Endothelial cell of umbilical vein (primary cell): ENCODE measurements at regions not wholly inside any gene's neighbourhood (a gene's known extent, or its start where the extent isn't known, plus 50 kb on each side); places are given as distances from the start of the nearest gene placed in this dataset.

ENCODE experiments used
- BruUV-seq: library from RNA; stranded (reverse); fragments of 400-500 nt; replicated peaks from 2 replicates; lab custom pipeline; 2021; lab: Mats Ljungman, UMichigan
- CTCF ChIA-PET: fragments of 300-600, 350-600 bp; sonication (Branson Sonifier 250); formaldehyde crosslinking; loops from one replicate; lab custom pipeline; 2021; ENCODE audit warnings: antibody characterized with exemption, inconsistent platforms; lab: Charles Lee
- POLR2A ChIA-PET: fragments of 300-600, 350-600 bp; sonication (Branson Sonifier 250); formaldehyde crosslinking; loops from one replicate; lab custom pipeline; 2021; ENCODE audit warnings: antibody characterized with exemption, inconsistent platforms; lab: Charles Lee
- DNase-seq: peaks from one replicate; pipeline ENCODE4 v3.0.0-alpha.2; 2011; ENCODE audit warnings: low read depth, low spot score
- FAIRE-seq: peaks from 2 replicates; lab custom pipeline; 2011; peaks lifted over from hg19 to GRCh38; lab: Jason Lieb, UNC
- H2AFZ ChIP-seq: 2 replicates; pipeline ENCODE4 v1.6.0; 2012; ENCODE audit warnings: low read depth, low read length, control low read depth, inconsistent platforms
- H3K27ac ChIP-seq: 2 replicates; pipeline ENCODE4 v1.5.1; 2011; ENCODE audit warnings: low read depth, mild to moderate bottlenecking, control low read depth, low read length, moderate library complexity; ENCODE audit not compliant: insufficient read depth
- H3K27me3 ChIP-seq, 2 experiments: 2 replicates each; pipeline versions ENCODE4 v1.6.0 to v1.6.1; 2011; ENCODE audit warnings: low read length in 2 of 2, mixed read lengths in 1 of 2; ENCODE audit not compliant: control insufficient read depth in 2 of 2, insufficient read depth in 2 of 2
- H3K36me3 ChIP-seq, 2 experiments: 2 replicates in 1 of 2; 3 replicates in 1 of 2; pipeline ENCODE4 v1.5.1; 2011; ENCODE audit warnings: low read length in 2 of 2, mild to moderate bottlenecking in 1 of 2, moderate library complexity in 1 of 2; ENCODE audit not compliant: control insufficient read depth in 2 of 2, insufficient read depth in 2 of 2; ENCODE audit errors: extremely low read depth in 1 of 2
- H3K4me1 ChIP-seq: 3 replicates; pipeline ENCODE4 v1.5.1; 2011; ENCODE audit warnings: mild to moderate bottlenecking, low read length; ENCODE audit not compliant: control insufficient read depth, insufficient read depth; ENCODE audit errors: extremely low read depth
- H3K4me2 ChIP-seq: 2 replicates; pipeline ENCODE4 v1.6.1; 2011; ENCODE audit warnings: low read length, control low read depth, mixed read lengths; ENCODE audit not compliant: insufficient read depth
- H3K4me3 ChIP-seq, 3 experiments: fragments of 200-600 bp in 1 of 3; sonication (generic), shearing (Covaris generic) in 1 of 3; replicated peaks in 1 of 3; 2 replicates each; pipeline ENCODE4 v1.5.1; 2011 to 2016; ENCODE audit warnings: control low read depth in 3 of 3, low read length in 3 of 3, mild to moderate bottlenecking in 2 of 3, inconsistent platforms in 1 of 3, low read depth in 1 of 3, moderate library complexity in 1 of 3; ENCODE audit not compliant: insufficient read depth in 1 of 3
- H3K79me2 ChIP-seq: 2 replicates; pipeline ENCODE4 v1.6.0; 2012; ENCODE audit warnings: low read length, inconsistent platforms; ENCODE audit not compliant: control insufficient read depth, insufficient read depth
- H3K9ac ChIP-seq: replicated peaks from 2 replicates; pipeline ENCODE3; 2011; ENCODE audit warnings: low read length, control low read depth; ENCODE audit not compliant: insufficient read depth; ENCODE audit errors: extremely low read depth
- H3K9me1 ChIP-seq: replicated peaks from 3 replicates; pipeline ENCODE4 v1.6.0; 2011; ENCODE audit warnings: mild to moderate bottlenecking, low read length; ENCODE audit not compliant: control insufficient read depth, insufficient read depth; ENCODE audit errors: extremely low read depth
- H3K9me3 ChIP-seq: replicated peaks from 2 replicates; pipeline ENCODE4 v1.5.1; 2012; ENCODE audit warnings: low read length, inconsistent platforms; ENCODE audit not compliant: control insufficient read depth, insufficient read depth
- H4K20me1 ChIP-seq: replicated peaks from 2 replicates; pipeline ENCODE3; 2011; ENCODE audit warnings: mild to moderate bottlenecking, low read length; ENCODE audit not compliant: control insufficient read depth, insufficient read depth; ENCODE audit errors: extremely low read depth
- CTCF ChIP-seq, 2 donors: IDR thresholded peaks; 1 replicate in 1 of 2; 2 replicates in 1 of 2; pipeline ENCODE4 v1.5.1; 2011; ENCODE audit warnings: low read length in 2 of 2, mild to moderate bottlenecking in 2 of 2, moderate library complexity in 2 of 2, control low read depth in 1 of 2, inconsistent platforms in 1 of 2, low read depth in 1 of 2; ENCODE audit not compliant: insufficient read depth in 1 of 2; ENCODE audit errors: extremely low read depth in 1 of 2
- EZH2 ChIP-seq: IDR thresholded peaks from 2 replicates; pipeline ENCODE4 v1.6.1; 2012; ENCODE audit warnings: borderline replicate concordance, low read depth, mild to moderate bottlenecking, moderate library complexity, low read length, inconsistent platforms; ENCODE audit not compliant: severe bottlenecking
- FOS ChIP-seq: IDR thresholded peaks from 2 replicates; pipeline ENCODE4 v1.6.1; 2011; ENCODE audit warnings: mild to moderate bottlenecking, low read length, moderate library complexity, borderline replicate concordance; ENCODE audit not compliant: insufficient read depth
- GATA2 ChIP-seq: IDR thresholded peaks from 2 replicates; pipeline ENCODE4 v1.7.0; 2011; ENCODE audit warnings: low read depth, mild to moderate bottlenecking, moderate library complexity, mixed read lengths, low read length; ENCODE audit not compliant: insufficient read length, insufficient read depth
- JUN ChIP-seq: IDR thresholded peaks from 2 replicates; pipeline ENCODE4 v1.6.1; 2011; ENCODE audit warnings: borderline replicate concordance, low read depth; ENCODE audit not compliant: insufficient read length, insufficient read depth
- MYC ChIP-seq: IDR thresholded peaks from one replicate; pipeline ENCODE4 v1.6.1; 2011; ENCODE audit warnings: mild to moderate bottlenecking, low read depth, low read length
- POLR2A ChIP-seq: IDR thresholded peaks from 2 replicates; pipeline ENCODE4 v1.6.1; 2012; ENCODE audit warnings: low read depth, mild to moderate bottlenecking, control low read depth, low read length
- POLR2AphosphoS5 ChIP-seq: IDR thresholded peaks from 2 replicates; pipeline ENCODE4 v1.6.1; 2012; ENCODE audit warnings: low read depth, mild to moderate bottlenecking, control low read depth, low read length, moderate library complexity; ENCODE audit not compliant: insufficient read depth
- dilution Hi-C: fragments of 300-500 bp; cut with MboI; formaldehyde crosslinking; loops from one replicate; pipeline ENCODE4 v1.15.0; 2019; ENCODE audit warnings: low sequenced_read_pairs; ENCODE audit not compliant: extremely low pct_ligation_motif_present
- intact Hi-C: fragments of 100-400 bp; cut with micrococcal nuclease; formaldehyde crosslinking; loops from one replicate; pipeline ENCODE4 v1.10.0; 2022
- TF ChIP-seq, protein P1 (sequence below): IDR thresholded peaks from 2 replicates; pipeline ENCODE4 v1.6.1; 2011; ENCODE audit not compliant: insufficient read depth, insufficient read length

DNA sequence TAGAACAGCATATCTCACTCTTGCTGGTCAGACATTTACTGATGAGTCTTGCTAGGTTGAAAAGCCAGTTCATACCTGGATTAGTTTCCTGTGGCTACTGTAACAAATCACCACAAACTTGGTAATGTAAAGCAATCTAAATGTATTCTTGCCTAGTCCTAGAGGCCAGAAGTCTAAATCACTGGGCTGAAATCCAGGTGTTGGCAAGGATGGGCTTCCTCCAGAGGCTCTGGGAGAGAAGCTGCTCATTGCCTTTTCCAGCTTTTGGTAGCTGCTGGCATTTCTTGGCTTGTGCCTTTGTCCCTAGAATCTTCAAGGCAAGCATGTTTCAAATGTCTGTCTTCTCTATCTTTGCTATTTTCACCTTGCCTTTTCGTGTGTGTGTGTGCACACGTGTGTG lies 62.3 kb upstream of the MAP4K3 start:
- Histone ChIP-seq H3K27me3 (no peaks in the 10 kb centered on the region), H2AFZ (no peak overlapping the region), H3K9me3 (no peaks in the 10 kb centered on the region), H3K9ac (no peak overlapping the region), H4K20me1 (no peaks in the 10 kb centered on the region), H3K4me2 (no peak overlapping the region), H3K36me3 (no peaks in the 10 kb centered on the region), H3K4me1 (peaks cover 14% of the 10 kb centered on the region), H3K79me2 (no peaks in the 10 kb centered on the region), H3K9me1 (no peaks in the 10 kb centered on the region), H3K27ac (no peak overlapping the region), H3K4me3 (no peak overlapping the region)
- dilution Hi-C loops: no loop called here
- POLR2A ChIA-PET: no interaction called here
- CTCF ChIA-PET: interaction anchor here (0.7 to 1.4 kb wide), 2 partner anchors 36 to 244 kb away, joined by 3 to 6 read pairs; no protein-coding TSS in a partner anchor
- intact Hi-C loops: no loop called here
- TF ChIP-seq FOS (no peak), POLR2A (no peak), JUN (no peak), CTCF (IDR thresholded peaks at IDR 0.05; ENCODE audit: extremely low read depth in 1 of 2, insufficient read depth in 1 of 2, low read depth in 1 of 2, low read length in 2 of 2) (no peak), GATA2 (no peak)
- TF ChIP-seq, protein P1, sequence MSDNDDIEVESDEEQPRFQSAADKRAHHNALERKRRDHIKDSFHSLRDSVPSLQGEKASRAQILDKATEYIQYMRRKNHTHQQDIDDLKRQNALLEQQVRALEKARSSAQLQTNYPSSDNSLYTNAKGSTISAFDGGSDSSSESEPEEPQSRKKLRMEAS: no peak
- no TSS peak for BruUV-seq
- FAIRE-seq: no peak
- DNase-seq: no peak

GRCh38 chr2:39501412-39501811 lies 64.3 kb upstream of the MAP4K3 start:
- ChIA-PET POLR2A (no interaction called here), CTCF (interaction anchor here (1.4 to 1.6 kb wide), 2 partner anchors 10 to 121 kb away, joined by 5 to 7 read pairs; no protein-coding TSS in a partner anchor)
- FAIRE-seq: no peak
- Histone ChIP-seq H3K4me1 (peaks cover 5% of the 10 kb centered on the region), H3K36me3 (no peaks in the 10 kb centered on the region), H3K9ac (no peak overlapping the region), H3K27me3 (no peaks in the 10 kb centered on the region), H3K9me3 (no peaks in the 10 kb centered on the region), H3K4me3 (no peak overlapping the region), H3K79me2 (no peaks in the 10 kb centered on the region), H3K9me1 (no peaks in the 10 kb centered on the region), H3K4me2 (no peak overlapping the region), H4K20me1 (no peaks in the 10 kb centered on the region), H3K27ac (no peak overlapping the region), H2AFZ (no peak overlapping the region)
- TF ChIP-seq JUN: no peak
- TF ChIP-seq, protein P1: no peak
- TF ChIP-seq EZH2: no peak
- TF ChIP-seq FOS: no peak
- no peak for TF ChIP-seq MYC
- no peak for TF ChIP-seq CTCF (IDR thresholded peaks at IDR 0.05; ENCODE audit: extremely low read depth in 1 of 2, insufficient read depth in 1 of 2, low read depth in 1 of 2, low read length in 2 of 2)
- TF ChIP-seq GATA2: no peak
- TF ChIP-seq POLR2A: no peak
- TF ChIP-seq POLR2AphosphoS5: no peak
- dilution Hi-C loops (no loop called here), intact Hi-C loops (no loop called here)
- no peak for DNase-seq
- no TSS peak for BruUV-seq
